SKM-1 treated with dmso at 0.1 percent for 144 hours (cell line): ENCODE measurements at regions not wholly inside any gene's neighbourhood (a gene's known extent, or its start where the extent isn't known, plus 50 kb on each side); places are given as distances from the start of the nearest gene placed in this dataset.
A peak's percentile ranks its signal among the peaks of the same experiment; 100 is the strongest.

ENCODE experiments used
- DNase-seq: peaks from one replicate; lab custom pipeline; 2025; ENCODE audit not compliant: unreplicated experiment; lab: John Stamatoyannopoulos, UW

DNA sequence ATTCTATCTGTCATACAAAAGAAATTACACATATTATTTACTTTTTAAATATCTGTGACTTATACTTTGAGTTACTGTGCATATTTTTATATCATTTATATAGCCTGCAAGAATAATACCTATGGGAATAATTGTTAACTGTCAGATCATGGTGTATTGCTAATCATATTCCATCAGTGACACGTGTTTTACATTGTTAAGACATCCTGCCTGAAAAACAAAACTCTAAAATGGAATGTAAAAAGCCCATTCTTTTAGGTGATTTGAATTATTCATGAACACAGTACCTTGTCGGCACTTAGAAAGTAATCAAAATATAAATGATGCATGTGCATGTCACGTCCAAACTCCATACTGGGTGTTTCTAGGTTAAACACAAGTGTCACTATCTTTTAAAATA is 533.8 kb upstream of the PCDH9 start:
- DNase-seq, result no peak

GRCh38 chr13:67763384-67763783 is 533.2 kb upstream of the PCDH9 start:
- DNase-seq, result no peak

DNA sequence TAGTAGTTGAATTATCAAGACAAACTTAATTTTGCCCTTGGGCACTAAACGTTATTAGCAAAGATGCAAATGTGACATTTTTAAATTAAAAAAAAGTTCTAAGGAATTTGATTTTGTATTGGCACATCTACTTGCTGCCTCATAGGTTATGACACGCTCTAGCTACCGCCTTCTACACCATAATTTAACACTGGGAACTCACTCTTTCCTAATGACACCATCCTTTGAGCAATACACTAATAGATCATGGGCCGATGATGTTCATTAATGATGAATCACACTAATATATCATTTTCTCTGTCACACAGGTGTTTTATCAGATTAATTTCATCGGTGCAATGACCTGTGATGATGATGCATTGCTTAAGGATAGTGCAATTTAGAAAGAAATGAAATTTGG is 528.8 kb upstream of the PCDH9 start:
- DNase-seq, result no peak

- DNase-seq, result no peak
Measured at GRCh38 chr13:67754012-67754411, 523.9 kb upstream of the PCDH9 start.

DNA sequence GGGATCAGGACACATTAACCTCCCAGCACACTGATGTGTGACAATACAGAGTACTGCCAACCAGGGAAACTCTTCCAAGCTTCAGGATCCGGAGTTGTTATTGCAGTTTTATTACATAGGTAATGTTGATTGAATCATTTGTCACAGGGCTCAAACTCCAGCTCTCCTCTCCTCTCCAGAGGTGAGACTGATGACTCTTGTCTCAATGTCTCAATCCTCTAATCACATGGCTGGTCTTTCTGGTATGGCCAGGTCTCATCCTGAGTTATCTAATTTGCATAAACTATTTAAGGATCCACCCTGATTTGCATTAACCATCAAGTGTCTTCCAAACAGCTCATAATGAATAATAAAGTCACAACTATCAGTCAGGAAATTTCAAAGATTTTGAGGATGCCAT is 522.6 kb upstream of the PCDH9 start:
- no peak for DNase-seq

DNA sequence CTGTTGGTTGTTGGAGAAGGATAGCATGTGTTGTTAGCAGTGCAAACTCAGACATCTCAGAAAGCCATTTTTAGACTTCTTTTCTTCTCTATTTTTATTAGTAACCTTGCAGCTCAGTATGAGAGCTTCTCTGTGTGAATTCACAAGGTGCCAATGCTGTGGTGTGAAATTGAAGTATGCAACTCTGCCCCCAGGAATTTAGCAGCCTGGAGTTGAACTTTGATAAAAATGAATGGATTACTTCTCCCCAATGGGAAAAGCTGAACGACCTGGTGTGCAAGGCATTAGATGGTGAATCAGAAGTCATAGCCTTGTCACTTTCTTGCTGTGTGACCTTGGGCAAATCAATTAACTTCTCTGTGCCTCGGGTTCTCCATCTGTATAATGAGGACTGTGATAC is 512.3 kb upstream of the PCDH9 start:
- DNase-seq, result no peak

DNA sequence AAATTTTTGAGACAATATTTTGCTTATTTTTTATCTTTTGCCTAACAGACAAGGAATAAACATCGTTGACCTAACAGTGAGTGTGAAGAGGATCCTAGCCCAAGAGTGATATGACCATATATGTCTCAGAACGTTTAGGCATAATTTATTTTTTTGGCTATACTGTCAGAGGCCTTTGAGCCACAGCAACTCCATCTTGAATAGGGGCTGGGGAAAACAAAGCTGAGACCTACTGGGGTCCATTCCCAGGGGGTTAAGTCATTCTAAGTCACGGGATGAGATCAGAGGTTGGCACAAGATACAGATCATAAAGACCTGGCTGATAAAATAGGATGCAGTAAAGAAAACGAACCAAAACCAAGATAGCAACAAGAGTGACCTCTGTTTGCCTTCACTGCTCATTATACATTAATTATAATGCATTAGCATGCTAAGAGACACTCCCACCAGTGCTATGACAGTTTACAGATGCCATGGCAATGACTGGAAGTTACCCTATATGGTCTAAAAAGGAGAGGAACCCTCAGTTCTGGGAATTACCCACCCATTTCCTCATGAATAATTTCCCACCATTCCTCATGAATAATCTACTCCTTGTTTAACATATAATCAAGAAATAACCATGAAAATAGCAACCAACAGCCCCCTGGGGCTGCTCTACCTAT is 510.9 kb upstream of the PCDH9 start:
- no peak for DNase-seq

DNA sequence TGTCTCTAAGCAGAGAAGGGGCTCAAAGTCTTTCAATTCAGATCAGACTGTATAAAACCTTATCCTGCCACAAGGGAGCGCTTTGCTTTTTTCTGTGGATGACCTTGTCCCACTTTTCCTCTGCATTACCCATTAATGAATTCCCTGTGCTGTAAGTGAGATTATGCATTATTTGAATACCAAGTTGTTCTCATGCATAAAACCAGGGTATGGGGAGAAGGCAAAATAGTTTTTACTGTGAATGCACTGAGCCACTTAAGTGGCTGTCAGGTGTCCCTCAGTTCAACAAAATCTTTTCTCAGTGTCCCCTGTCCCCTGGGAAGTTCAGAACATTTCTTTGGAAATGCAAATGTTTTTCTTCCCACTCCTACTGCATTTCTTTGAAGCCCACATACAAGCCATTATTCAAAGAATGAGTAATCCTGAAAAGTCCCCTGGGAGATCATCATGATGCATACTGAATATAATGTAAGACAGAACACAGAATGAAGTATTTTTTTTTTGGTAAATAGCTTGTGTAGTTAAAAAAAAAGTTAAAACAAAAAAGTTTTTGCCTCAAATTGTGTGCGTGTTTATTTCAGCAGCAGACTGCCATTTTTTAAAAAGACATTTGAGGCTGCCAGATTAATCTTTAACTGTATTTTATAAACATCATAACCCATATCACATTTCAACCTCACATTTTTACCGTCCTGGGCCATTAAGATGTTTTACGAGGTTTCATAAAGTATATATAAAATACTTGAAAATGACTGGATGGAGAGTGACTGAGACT is 506.7 kb upstream of the PCDH9 start:
- no peak for DNase-seq

DNA sequence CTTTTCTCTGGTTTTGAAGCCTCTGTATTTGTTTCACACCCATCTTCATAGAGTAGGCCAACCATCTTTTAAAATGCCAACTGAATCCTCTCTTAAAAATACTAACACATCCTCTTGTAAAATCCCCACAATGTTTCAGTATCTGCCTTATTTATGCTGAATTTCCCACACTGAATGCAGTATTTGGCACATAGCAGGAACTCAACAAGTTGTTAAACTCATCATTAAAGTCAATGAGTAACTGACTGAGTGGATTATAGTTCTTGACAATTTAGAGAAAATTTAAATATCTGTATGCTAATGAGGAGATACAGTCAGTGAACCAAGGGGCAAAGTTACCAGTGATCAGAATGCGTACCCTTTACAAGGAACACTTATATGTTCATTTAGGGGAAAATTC is 505.5 kb upstream of the PCDH9 start:
- DNase-seq, result no peak

- DNase-seq, result no peak
Measured at GRCh38 chr13:67726979-67727378, 496.8 kb upstream of the PCDH9 start.

- no peak for DNase-seq
Measured at GRCh38 chr13:67725999-67726398, 495.9 kb upstream of the PCDH9 start.

DNA sequence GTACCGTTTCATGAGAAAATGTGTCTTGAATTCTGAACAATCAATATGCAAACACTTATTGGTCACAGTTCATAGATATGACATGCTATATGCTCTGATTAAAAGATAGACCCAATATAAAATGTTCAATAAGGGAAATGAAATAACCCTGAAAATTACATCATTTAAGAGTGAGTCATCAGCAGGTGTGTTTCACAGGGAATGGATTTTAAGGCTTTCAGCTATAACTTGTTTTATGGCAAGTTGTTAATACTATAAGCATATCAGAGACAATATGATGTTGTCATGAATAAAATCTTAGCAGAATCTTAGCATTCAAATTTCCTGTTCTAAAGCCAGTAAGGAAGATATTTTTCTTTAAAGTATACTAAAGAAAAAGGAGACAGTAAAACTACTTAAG is 483.4 kb upstream of the PCDH9 start:
- DNase-seq, result no peak

GRCh38 chr13:67696775-67697174 is 466.6 kb upstream of the PCDH9 start:
- DNase-seq, result no peak

DNA sequence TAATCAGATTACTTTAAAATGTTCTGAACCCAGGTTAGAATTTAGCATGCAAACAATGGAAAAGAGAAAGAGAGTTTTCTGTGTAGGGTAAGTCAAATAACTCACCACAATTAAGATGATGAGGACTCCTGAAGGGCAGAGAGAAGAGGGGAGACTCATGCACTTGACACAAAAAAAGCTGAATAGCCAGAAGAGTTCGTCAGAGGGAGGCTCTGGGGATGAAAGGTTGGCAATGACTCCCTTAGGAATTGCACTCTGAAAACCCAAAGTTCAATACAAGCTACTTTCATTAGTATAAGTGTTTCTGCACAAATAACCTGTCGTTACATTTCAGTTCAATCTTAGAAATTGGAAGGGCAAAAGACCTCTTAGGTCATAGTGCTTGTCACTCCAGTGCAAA is 434.4 kb upstream of the PCDH9 start:
- no peak for DNase-seq

GRCh38 chr13:67662997-67663396 is 432.9 kb upstream of the PCDH9 start:
- no peak for DNase-seq

- no peak for DNase-seq
Measured at GRCh38 chr13:67652887-67653286, 422.8 kb upstream of the PCDH9 start.

DNA sequence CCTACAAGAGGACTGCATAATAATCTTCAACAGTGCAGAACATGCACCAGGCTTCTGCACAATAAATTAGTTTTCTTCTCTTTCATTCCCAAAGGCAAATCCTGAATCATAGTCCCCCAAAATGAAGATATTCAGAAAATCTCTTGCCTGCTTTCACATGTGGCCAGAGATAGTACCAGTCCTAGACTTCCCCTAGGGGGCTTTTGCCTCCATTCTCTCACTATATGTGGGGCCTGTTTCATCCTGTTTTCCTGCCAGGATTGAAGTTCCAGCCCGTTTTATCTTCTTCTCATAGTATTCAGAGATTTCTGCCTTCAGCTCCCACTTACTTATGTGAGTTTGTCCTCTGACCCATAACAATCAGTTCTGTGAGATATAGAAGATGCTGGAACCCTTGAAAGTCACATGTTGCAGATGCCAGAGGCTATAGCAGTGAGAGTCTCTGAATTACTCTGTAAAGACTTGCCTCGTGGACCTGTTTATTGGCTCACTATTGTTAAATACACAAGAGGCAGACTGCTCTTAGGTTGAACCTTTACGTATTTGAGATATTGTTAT is 421.9 kb upstream of the PCDH9 start:
- DNase-seq, result no peak

DNA sequence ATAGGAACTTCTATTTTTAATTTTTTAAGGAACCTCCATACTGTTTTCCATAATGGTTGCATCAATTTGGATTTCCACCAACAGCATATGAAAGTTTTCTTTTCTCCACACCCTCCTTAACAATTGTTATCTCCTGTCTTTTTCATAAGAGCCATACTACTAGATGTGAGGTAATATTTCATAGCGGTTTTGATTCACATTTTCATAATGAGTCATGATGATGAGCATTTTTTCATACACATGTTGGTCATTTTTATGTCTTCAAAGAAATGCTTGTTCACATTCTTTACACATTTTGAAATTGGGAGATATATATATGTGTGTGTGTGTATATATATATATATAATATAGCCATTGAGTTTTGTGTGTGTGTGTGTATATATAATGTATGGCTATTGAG is 420.3 kb upstream of the PCDH9 start:
- no peak for DNase-seq

- DNase-seq, result no peak
Measured at GRCh38 chr13:67645874-67646467, 415.8 kb upstream of the PCDH9 start.

DNA sequence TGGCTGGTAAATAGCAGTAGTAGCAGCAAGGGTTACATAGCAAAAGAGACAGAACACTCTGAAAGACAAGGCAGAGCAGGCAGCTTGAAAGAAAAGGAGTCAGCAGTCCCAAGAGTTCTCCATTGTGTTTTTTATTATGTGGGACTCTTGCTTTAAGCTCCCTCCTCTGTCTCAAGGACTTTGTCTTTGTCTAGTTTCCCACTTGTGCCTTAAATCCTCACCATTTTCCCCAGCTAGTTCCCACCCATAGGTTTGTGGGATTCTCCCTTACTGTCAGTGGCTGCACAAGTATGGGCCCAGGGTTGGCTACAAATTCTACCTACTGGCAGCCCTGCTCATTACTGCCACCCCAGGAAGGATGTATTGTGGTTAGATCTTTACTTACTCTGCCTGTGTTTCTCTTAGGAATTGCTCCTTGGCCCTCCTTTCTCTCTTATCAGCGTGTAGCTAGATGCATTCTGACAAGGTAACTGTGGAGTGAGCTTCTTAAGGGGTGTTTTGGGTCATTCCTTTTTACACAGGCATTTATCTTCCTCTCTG is 413.4 kb upstream of the PCDH9 start:
- no peak for DNase-seq

- peak; percentile 73 for DNase-seq
Measured at GRCh38 chr13:67642657-67643056, 412.5 kb upstream of the PCDH9 start.

DNA sequence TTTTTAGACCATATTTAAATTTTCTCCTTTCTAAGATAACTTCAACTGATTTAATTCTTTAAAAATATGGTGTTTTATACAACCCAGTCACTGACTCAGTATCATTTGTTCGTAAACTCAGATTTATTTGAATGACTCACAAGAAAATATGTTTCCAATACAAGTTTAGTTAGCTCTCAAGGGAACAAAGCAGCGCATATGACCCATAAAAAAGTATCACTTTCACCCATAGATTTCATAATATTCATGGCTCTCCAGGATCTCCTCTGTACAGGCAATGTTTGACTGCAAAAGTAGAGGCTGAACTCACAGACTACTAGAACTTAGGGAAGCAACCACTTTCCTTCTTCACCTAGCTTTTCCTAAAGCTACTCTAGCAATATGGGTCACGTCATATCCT is 405.6 kb upstream of the PCDH9 start:
- DNase-seq, result no peak
